ENCODE measurements at regions not wholly inside any gene's neighbourhood (a gene's known extent, or its start where the extent isn't known, plus 50 kb on each side); places are given as distances from the start of the nearest gene placed in this dataset.
"Not testable (repeated sequence)": the region's sequence is repeated elsewhere in the genome, so short reads cannot be mapped to it uniquely, and the experiment has no call there.

DNA sequence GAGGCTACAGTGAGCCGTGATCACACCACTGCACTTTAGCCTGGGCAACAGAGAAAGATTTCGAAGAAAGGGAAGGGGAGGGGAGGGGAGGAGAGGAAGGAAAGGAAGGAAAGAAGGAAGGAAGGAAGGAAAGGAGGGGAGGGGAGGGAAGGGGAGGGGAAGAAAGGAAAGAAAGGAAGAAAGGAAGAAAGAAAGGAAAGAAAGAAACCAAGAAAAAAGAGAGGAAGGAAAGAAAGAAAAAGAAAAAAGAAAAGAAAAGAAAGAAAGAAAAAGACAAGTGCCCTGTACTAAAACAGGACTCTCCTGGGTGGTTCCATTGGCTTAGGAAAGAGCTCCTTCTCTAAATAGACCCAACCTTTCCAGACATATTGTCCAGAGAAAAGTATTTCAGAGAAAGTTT lies 136.6 kb downstream of the PXDC1 start:
- H3K27ac ChIP-seq, result no peak overlapping the region
- no peaks in the 10 kb centered on the region for H3K9me3 ChIP-seq
- no peak overlapping the region for H3K4me3 ChIP-seq
- H3K4me1 ChIP-seq (replicated peaks), result no peaks in the 10 kb centered on the region
- 88% methylated on average over 2 of the region's 2 CpGs for WGBS
- intact Hi-C loops (cut with DNase I), result no loop called here
- no peak for DNase-seq (ENCODE audit: low spot score)
- no peaks in the 10 kb centered on the region for H3K36me3 ChIP-seq
- H3K27me3 ChIP-seq (replicated peaks; ENCODE audit: insufficient read depth), result no peaks in the 10 kb centered on the region
- no peak for TF ChIP-seq POLR2A (IDR thresholded peaks at IDR 0.05)
- TF ChIP-seq, protein P1, sequence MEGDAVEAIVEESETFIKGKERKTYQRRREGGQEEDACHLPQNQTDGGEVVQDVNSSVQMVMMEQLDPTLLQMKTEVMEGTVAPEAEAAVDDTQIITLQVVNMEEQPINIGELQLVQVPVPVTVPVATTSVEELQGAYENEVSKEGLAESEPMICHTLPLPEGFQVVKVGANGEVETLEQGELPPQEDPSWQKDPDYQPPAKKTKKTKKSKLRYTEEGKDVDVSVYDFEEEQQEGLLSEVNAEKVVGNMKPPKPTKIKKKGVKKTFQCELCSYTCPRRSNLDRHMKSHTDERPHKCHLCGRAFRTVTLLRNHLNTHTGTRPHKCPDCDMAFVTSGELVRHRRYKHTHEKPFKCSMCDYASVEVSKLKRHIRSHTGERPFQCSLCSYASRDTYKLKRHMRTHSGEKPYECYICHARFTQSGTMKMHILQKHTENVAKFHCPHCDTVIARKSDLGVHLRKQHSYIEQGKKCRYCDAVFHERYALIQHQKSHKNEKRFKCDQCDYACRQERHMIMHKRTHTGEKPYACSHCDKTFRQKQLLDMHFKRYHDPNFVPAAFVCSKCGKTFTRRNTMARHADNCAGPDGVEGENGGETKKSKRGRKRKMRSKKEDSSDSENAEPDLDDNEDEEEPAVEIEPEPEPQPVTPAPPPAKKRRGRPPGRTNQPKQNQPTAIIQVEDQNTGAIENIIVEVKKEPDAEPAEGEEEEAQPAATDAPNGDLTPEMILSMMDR (IDR thresholded peaks at IDR 0.05), result no peak
- no peak for TF ChIP-seq POLR2AphosphoS5 (IDR thresholded peaks at IDR 0.05)

DNA sequence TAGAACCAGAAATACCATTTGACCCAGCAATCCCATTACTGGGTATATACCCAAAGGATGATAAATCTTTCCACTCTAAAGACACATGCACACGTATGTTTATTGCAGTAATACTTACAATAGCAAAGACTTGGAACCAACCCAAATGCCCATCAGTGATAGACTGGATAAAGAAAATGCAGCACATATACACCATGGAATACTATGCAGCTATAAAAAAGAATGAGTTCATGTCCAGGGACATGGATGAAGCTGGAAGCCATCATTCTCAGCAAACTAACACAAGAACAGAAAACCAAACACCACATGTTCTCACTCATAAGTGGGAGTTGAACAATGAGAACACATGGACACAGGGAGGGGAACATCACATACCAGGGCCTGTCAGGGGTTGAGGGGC lies 137.9 kb downstream of the PXDC1 start:
- H3K4me3 ChIP-seq; DNase-seq (ENCODE audit: low spot score); intact Hi-C loops (cut with DNase I); H3K27me3 ChIP-seq (replicated peaks; ENCODE audit: insufficient read depth); H3K4me1 ChIP-seq (replicated peaks); H3K9me3 ChIP-seq; H3K27ac ChIP-seq; H3K36me3 ChIP-seq: not testable (repeated sequence)
- 89% methylated on average over 1 of the region's 1 CpG for WGBS

DNA sequence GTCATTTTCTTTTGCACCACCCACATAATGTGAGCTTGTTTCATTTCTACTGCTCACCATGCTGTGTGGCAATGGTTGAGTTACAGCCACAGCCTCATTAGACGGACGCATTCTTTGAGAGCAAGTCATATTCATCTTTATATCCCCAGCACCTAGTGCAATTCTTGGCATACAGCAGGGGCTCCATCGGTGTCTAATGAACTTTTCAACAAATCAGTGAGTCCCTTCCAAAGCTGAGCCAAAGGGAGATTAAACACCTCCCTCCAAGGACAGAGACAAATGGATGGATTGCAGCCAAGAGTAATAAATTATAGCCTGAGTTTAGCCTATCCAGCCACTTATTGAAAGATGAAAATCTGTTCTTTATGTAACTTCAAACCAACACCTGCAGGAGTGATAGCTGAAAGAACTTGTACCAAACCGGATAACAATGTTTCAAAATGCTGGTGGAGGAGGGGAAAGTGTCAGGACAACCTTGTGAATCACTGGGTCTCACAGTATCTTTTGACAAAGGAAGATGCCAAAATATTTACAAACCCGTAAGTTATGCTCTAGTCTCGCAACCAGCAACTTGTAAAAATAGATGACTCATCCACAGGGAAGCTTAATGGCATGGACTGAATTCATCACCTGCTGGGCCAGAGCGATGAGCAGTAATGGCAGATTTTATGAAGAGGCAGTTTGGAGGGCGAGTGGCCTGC lies 139.0 kb downstream of the PXDC1 start:
- no peaks in the 10 kb centered on the region for H3K4me1 ChIP-seq (replicated peaks)
- no peaks in the 10 kb centered on the region for H3K27me3 ChIP-seq (replicated peaks; ENCODE audit: insufficient read depth)
- H3K4me3 ChIP-seq, result no peak overlapping the region
- intact Hi-C loops (cut with DNase I), result no loop called here
- no peaks in the 10 kb centered on the region for H3K36me3 ChIP-seq
- TF ChIP-seq POLR2AphosphoS5 (IDR thresholded peaks at IDR 0.05), result peak; percentile 93
- no peak for TF ChIP-seq POLR2A (IDR thresholded peaks at IDR 0.05)
- DNase-seq (ENCODE audit: low spot score), result peak; percentile 78
- no peaks in the 10 kb centered on the region for H3K9me3 ChIP-seq
- WGBS, result 19% methylated on average over 8 of the region's 8 CpGs
- H3K27ac ChIP-seq, result no peak overlapping the region

DNA sequence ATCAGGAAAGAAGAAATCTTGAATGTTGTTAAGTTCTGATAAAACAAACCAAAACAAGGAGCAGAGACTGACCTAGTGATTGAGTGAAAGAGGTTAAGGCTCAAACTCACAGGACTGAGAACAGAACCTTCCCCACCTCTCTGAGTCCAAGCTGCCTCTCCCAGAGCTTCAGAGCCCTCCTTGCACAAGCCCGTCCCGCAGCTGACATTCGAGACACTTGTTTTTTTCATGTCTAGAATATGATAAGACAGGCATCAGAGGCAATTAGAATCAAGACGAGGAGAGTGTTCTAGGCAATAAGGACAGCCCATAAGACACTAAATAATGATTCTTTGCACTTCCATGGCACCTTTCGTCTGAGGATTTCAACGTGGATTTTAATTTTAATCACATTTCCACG lies 140.6 kb downstream of the PXDC1 start:
- H3K27me3 ChIP-seq (replicated peaks; ENCODE audit: insufficient read depth), result no peaks in the 10 kb centered on the region
- H3K9me3 ChIP-seq, result no peaks in the 10 kb centered on the region
- TF ChIP-seq POLR2A (IDR thresholded peaks at IDR 0.05), result no peak
- no peak for TF ChIP-seq POLR2AphosphoS5 (IDR thresholded peaks at IDR 0.05)
- TF ChIP-seq, protein P1 (IDR thresholded peaks at IDR 0.05), result no peak
- H3K27ac ChIP-seq, result no peak overlapping the region
- H3K36me3 ChIP-seq, result no peaks in the 10 kb centered on the region
- no peaks in the 10 kb centered on the region for H3K4me1 ChIP-seq (replicated peaks)
- no peak overlapping the region for H3K4me3 ChIP-seq
- no peak for DNase-seq (ENCODE audit: low spot score)
- intact Hi-C loops (cut with DNase I), result no loop called here
- 87% methylated on average over 7 of the region's 7 CpGs for WGBS

DNA sequence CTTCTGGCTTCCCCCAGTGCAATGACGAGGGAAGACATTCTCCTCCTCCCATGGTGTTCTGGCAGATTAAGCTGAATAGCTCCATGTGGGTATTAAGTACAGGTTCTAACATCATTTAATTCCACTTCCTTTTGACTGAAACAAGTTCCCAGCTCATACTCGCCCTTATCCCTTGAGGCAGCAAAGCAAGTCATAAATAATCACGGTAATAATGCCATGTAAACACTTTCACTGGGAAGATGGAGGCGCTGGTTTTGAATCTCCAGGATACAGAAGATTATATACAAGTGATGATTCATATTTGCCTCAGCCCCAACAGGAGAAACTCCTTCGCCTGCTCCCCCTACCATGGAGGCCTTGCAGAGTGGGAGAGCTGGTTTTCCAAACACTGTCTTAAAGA lies 141.3 kb downstream of the PXDC1 start:
- intact Hi-C loops (cut with DNase I), result no loop called here
- WGBS, result 35% methylated on average over 5 of the region's 5 CpGs
- Histone ChIP-seq H3K27me3 (replicated peaks; ENCODE audit: insufficient read depth) (no peaks in the 10 kb centered on the region), H3K9me3 (no peaks in the 10 kb centered on the region), H3K4me1 (replicated peaks) (no peaks in the 10 kb centered on the region), H3K4me3 (no peak overlapping the region), H3K27ac (no peak overlapping the region), H3K36me3 (no peaks in the 10 kb centered on the region)
- DNase-seq (ENCODE audit: low spot score), result peak; percentile 56
- TF ChIP-seq, protein P1 (IDR thresholded peaks at IDR 0.05), result no peak
- no peak for TF ChIP-seq POLR2A (IDR thresholded peaks at IDR 0.05)
- TF ChIP-seq POLR2AphosphoS5 (IDR thresholded peaks at IDR 0.05), result peak; percentile 77

DNA sequence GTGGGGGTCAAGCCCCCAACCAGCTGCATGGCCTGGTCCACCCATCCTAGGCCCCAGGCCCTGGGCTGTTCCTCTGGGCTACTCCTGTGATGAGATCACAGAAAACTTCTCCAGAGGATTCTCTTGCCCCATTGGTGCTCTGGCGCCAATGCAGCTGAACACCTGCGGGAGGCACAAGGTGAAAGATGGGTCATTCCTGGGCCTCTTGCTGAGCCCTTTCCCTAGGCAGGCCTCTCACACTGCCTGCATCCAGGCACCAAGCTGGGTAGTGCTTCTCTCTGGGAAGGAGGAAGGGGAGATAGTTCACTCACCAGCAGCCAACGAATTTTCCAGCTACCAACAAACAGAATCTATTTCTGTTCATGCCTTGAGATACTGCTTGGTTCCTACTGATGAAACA lies 142.1 kb downstream of the PXDC1 start:
- intact Hi-C loops (cut with DNase I), result no loop called here
- TF ChIP-seq, protein P1 (IDR thresholded peaks at IDR 0.05), result no peak
- TF ChIP-seq POLR2A (IDR thresholded peaks at IDR 0.05), result no peak
- no peak for TF ChIP-seq POLR2AphosphoS5 (IDR thresholded peaks at IDR 0.05)

More for the DNA sequence above, 142.1 kb downstream of the PXDC1 start:
- no peaks in the 10 kb centered on the region for H3K9me3 ChIP-seq
- no peak overlapping the region for H3K4me3 ChIP-seq
- H3K27me3 ChIP-seq (replicated peaks; ENCODE audit: insufficient read depth), result no peaks in the 10 kb centered on the region
- no peaks in the 10 kb centered on the region for H3K36me3 ChIP-seq
- no peaks in the 10 kb centered on the region for H3K4me1 ChIP-seq (replicated peaks)
- 89% methylated on average over 3 of the region's 3 CpGs for WGBS
- no peak for DNase-seq (ENCODE audit: low spot score)
- no peak overlapping the region for H3K27ac ChIP-seq

Measured in prostate gland (tissue), 2 donors.